NB4 (cell line): ENCODE measurements at regions not wholly inside any gene's neighbourhood (a gene's known extent, or its start where the extent isn't known, plus 50 kb on each side); places are given as distances from the start of the nearest gene placed in this dataset.

Experiments used
- DNase-seq: peaks from one replicate; pipeline ENCODE4 v3.0.0; 2010; ENCODE audit warnings: low read depth
- H3K4me3 ChIP-seq: one replicate; pipeline ENCODE4 v1.5.1; 2011; ENCODE audit warnings: mild to moderate bottlenecking, low read depth, low read length, moderate library complexity
- MYC ChIP-seq: IDR thresholded peaks from 2 replicates; pipeline ENCODE4 v1.6.1; 2011; ENCODE audit warnings: low read depth, low read length
- POLR2A ChIP-seq: IDR thresholded peaks from 2 replicates; pipeline ENCODE4 v1.6.1; 2011; ENCODE audit warnings: mild to moderate bottlenecking; ENCODE audit not compliant: insufficient read length; ENCODE audit errors: extremely low read depth
- TF ChIP-seq, protein P1 (sequence below): IDR thresholded peaks from one replicate; pipeline ENCODE4 v1.5.1; 2012; ENCODE audit warnings: low read depth, low read length
- TF ChIP-seq, protein P2 (sequence below): IDR thresholded peaks from 2 replicates; pipeline ENCODE4 v1.6.1; 2011; ENCODE audit warnings: low read depth, low read length

DNA sequence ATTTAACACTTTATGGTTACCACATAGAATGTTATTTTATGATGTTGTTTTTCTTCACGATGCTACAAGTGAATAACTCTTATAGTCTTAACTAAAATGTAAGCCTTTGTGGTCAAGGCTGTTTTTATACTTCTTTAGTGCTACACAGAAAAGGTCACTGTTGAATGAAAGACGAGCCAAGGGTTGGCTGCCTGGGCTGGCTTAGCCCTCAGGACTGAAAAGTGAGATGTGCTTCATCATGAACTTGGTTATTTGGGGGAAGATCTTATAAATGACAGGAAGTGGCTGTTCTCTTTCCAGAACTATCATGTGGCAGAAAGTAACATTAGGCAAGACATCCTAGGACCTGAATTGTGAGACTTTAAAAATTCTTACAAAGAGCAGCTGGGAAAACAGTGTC, 404.0 kb downstream of the BTBD3 start:
- TF ChIP-seq POLR2A, result no peak
- no peak for DNase-seq
- no peak overlapping the region for H3K4me3 ChIP-seq

DNA sequence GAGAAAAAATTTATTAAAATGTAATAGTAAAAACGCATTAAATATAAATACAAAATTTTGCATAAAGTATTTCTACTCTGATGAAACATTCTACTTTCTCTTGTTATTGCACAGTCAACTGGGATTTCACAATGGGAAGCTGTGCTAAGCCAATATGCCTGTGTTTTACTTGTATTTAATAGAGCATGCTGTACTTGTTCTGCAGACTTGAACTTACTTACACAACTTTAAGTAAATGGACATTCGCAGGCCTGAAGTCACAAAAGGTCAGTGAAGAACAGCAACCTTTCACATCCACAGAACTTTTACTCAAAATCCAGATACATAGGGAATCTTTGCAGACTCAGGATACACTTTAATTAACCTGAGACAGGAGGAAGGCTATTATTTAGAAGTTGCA, 409.5 kb downstream of the BTBD3 start:
- no peak overlapping the region for H3K4me3 ChIP-seq
- peak; percentile 7 for DNase-seq
- no peak for TF ChIP-seq MYC
- TF ChIP-seq, protein P1, sequence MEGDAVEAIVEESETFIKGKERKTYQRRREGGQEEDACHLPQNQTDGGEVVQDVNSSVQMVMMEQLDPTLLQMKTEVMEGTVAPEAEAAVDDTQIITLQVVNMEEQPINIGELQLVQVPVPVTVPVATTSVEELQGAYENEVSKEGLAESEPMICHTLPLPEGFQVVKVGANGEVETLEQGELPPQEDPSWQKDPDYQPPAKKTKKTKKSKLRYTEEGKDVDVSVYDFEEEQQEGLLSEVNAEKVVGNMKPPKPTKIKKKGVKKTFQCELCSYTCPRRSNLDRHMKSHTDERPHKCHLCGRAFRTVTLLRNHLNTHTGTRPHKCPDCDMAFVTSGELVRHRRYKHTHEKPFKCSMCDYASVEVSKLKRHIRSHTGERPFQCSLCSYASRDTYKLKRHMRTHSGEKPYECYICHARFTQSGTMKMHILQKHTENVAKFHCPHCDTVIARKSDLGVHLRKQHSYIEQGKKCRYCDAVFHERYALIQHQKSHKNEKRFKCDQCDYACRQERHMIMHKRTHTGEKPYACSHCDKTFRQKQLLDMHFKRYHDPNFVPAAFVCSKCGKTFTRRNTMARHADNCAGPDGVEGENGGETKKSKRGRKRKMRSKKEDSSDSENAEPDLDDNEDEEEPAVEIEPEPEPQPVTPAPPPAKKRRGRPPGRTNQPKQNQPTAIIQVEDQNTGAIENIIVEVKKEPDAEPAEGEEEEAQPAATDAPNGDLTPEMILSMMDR, result no peak
- no peak for TF ChIP-seq POLR2A
- TF ChIP-seq, protein P2, sequence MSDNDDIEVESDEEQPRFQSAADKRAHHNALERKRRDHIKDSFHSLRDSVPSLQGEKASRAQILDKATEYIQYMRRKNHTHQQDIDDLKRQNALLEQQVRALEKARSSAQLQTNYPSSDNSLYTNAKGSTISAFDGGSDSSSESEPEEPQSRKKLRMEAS, result no peak

- TF ChIP-seq, protein P1, result no peak
- no peak for TF ChIP-seq MYC
- TF ChIP-seq POLR2A, result no peak
- TF ChIP-seq, protein P2, result no peak
- no peak for DNase-seq
- no peak overlapping the region for H3K4me3 ChIP-seq
These were observed 413.5 kb downstream of the BTBD3 start for GRCh38 chr20:12331236-12331635.

DNA sequence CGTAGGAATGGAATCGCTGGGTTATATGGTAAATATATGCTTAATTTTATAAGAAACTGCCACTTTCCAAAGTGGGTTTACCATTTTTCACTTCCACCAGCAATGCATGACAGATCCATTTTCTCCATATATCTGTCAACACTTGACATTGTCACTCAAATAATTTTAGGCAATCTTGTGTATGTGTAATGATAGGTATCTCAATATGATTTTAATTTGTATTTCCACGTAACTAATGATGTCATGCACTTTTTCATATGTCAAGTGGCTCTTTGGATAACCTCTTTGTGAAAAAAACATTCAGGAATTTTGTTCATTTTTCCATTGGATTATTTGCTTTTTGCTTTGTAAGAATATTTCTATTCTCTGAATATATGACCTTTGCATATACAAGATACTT, 419.9 kb downstream of the BTBD3 start:
- TF ChIP-seq MYC (no peak), POLR2A (no peak)
- TF ChIP-seq, protein P1, result no peak
- TF ChIP-seq, protein P2, result no peak
- DNase-seq, result no peak
- H3K4me3 ChIP-seq, result no peak overlapping the region

DNA sequence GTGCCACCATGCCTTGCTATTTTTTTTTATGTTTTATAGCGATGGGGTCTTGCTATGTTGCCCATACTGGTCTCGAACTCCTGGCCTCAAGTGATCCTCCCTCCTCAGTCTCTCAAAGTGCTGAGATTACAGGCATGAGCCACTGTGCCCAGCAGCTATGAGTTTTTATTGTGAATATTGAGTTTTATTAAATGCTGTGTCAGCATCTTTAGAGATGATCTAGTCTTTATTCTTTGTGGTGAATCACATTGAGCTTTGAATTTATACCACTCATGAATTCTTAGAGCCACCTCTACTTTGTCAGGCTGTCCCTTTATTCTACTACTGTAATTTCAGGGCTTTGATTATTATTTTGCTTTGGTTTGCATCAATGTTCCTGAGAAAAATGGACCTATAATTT, 428.3 kb downstream of the BTBD3 start:
- TF ChIP-seq, protein P1, result no peak
- TF ChIP-seq, protein P2, result no peak
- TF ChIP-seq POLR2A, result no peak
- no peak for TF ChIP-seq MYC
- no peak overlapping the region for H3K4me3 ChIP-seq
- DNase-seq, result no peak

DNA sequence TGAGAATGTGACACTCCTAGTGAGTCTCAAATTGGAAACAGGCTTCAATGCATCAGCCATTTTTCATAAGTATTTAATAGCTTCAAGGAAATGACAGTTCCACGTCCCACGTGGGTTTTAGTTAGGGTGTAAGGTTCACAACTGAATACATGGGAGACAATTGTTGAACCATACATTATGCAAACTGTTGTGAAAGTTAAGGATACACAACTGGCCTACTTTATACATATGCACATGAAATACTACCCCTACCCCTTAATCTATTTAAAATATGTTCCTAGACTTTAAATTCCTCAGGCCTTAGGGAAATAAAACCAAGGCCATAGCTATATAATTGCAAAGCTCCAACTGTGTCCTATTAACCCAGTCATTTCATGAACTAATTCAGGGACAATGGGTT, 436.1 kb downstream of the BTBD3 start:
- TF ChIP-seq, protein P1, result no peak
- TF ChIP-seq, protein P2, result no peak
- no peak for TF ChIP-seq POLR2A
- TF ChIP-seq MYC, result no peak
- no peak for DNase-seq
- H3K4me3 ChIP-seq, result no peak overlapping the region
